BE2C (cell line): ENCODE measurements at regions not wholly inside any gene's neighbourhood (a gene's known extent, or its start where the extent isn't known, plus 50 kb on each side); places are given as distances from the start of the nearest gene placed in this dataset.

Experiments used
- DNase-seq: peaks from one replicate; pipeline ENCODE4 v3.0.0-alpha.2; 2020
- H3K27me3 ChIP-seq: fragments of 250-450 bp; sonication (Bioruptor Pico); 2 replicates; pipeline ENCODE4 v1.5.1; 2020; ENCODE audit warnings: mild to moderate bottlenecking
- H3K36me3 ChIP-seq: fragments of 250-450 bp; sonication (Bioruptor Pico); 2 replicates; pipeline ENCODE4 v1.5.1; 2020; ENCODE audit warnings: mild to moderate bottlenecking
- H3K4me1 ChIP-seq: fragments of 250-450 bp; sonication (Bioruptor Pico); 2 replicates; pipeline ENCODE4 v1.5.1; 2020
- H3K4me3 ChIP-seq: 2 replicates; pipeline ENCODE4 v1.5.1; 2011; ENCODE audit warnings: low read depth, low read length
- H3K9me3 ChIP-seq: fragments of 250-450 bp; sonication (Bioruptor Pico); 2 replicates; pipeline ENCODE4 v1.5.1; 2020
- TF ChIP-seq, protein P1 (sequence below): IDR thresholded peaks from 2 replicates; pipeline ENCODE4 v1.5.1; 2012; ENCODE audit warnings: mild to moderate bottlenecking, low read depth, low read length

DNA sequence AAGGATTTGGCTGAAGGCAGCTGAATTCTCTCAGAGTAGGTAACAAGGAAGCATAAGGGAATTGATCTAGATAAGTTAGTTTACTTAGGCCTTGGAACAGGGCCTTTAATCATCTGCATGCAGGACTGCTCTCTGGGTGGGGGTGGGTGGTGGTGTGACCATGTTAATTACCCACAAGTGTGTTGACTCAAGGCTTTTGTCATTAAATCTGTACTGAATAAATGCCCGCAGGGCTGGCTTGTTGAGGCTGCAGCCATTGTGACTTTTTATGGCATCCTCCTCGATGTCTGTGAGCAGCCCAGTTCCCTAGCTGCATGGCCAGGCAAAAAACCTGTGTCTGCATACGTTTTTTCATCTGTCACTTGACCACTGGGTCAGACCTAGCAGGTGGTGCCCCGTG, 63.5 kb upstream of the ASCC3 start:
- no peaks in the 10 kb centered on the region for H3K36me3 ChIP-seq
- DNase-seq = no peak
- TF ChIP-seq, protein P1, sequence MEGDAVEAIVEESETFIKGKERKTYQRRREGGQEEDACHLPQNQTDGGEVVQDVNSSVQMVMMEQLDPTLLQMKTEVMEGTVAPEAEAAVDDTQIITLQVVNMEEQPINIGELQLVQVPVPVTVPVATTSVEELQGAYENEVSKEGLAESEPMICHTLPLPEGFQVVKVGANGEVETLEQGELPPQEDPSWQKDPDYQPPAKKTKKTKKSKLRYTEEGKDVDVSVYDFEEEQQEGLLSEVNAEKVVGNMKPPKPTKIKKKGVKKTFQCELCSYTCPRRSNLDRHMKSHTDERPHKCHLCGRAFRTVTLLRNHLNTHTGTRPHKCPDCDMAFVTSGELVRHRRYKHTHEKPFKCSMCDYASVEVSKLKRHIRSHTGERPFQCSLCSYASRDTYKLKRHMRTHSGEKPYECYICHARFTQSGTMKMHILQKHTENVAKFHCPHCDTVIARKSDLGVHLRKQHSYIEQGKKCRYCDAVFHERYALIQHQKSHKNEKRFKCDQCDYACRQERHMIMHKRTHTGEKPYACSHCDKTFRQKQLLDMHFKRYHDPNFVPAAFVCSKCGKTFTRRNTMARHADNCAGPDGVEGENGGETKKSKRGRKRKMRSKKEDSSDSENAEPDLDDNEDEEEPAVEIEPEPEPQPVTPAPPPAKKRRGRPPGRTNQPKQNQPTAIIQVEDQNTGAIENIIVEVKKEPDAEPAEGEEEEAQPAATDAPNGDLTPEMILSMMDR = no peak

DNA sequence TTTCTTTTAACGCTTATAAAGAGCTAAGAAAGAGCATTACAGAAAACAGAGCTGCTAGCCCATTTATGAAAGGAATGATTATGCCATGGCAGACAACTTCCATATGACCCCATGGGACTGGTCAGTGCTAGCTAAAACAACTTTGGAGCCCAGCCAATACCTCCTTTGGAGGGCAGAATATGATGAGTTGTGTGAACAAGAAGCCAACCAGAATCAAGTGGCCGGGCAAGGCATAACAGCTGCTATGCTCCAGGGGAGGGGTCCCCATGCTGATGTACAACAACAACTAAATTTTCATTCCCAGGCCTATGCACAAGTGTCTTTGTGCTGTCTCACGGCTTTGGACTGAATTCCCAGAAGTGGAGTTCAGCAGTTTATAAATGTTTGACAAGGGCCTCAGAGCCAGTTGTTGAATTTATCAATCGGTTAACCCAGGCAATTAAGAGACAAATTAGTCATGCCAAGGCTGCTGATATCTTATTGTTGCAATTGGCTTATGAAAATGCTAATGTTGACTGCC, 65.0 kb upstream of the ASCC3 start:
- TF ChIP-seq, protein P1 = no peak
- Histone ChIP-seq H3K27me3 (no peaks in the 10 kb centered on the region), H3K9me3 (no peaks in the 10 kb centered on the region), H3K36me3 (no peaks in the 10 kb centered on the region), H3K4me3 (no peak overlapping the region), H3K4me1 (no peaks in the 10 kb centered on the region)
- DNase-seq = no peak

More for the DNA sequence above, 63.5 kb upstream of the ASCC3 start:
- H3K27me3 ChIP-seq = no peaks in the 10 kb centered on the region
- no peak overlapping the region for H3K4me3 ChIP-seq
- H3K9me3 ChIP-seq = no peaks in the 10 kb centered on the region
- H3K4me1 ChIP-seq = no peaks in the 10 kb centered on the region

DNA sequence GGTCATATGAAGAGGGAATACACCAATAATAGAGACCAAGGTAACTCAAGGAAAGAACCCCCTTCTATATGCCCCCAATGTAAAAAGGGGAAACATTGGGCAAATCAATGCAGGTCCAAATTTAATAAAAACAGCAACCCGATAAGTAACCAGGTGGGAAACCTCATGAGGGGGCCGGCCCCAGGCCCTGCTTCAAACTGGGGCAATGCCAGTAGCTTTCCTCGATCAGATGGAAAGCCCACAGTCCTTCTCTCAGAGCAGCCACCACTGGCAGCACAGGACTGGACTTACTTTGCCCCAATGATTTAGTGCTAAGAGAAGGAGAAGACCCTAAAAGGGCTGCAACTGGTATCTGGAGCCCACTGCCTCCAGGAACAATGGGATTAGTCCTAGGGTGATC, 65.6 kb upstream of the ASCC3 start:
- no peaks in the 10 kb centered on the region for H3K9me3 ChIP-seq
- H3K4me1 ChIP-seq = no peaks in the 10 kb centered on the region
- no peak for DNase-seq
- H3K27me3 ChIP-seq = no peaks in the 10 kb centered on the region
- no peak overlapping the region for H3K4me3 ChIP-seq
- TF ChIP-seq, protein P1 = no peak
- H3K36me3 ChIP-seq = no peaks in the 10 kb centered on the region

DNA sequence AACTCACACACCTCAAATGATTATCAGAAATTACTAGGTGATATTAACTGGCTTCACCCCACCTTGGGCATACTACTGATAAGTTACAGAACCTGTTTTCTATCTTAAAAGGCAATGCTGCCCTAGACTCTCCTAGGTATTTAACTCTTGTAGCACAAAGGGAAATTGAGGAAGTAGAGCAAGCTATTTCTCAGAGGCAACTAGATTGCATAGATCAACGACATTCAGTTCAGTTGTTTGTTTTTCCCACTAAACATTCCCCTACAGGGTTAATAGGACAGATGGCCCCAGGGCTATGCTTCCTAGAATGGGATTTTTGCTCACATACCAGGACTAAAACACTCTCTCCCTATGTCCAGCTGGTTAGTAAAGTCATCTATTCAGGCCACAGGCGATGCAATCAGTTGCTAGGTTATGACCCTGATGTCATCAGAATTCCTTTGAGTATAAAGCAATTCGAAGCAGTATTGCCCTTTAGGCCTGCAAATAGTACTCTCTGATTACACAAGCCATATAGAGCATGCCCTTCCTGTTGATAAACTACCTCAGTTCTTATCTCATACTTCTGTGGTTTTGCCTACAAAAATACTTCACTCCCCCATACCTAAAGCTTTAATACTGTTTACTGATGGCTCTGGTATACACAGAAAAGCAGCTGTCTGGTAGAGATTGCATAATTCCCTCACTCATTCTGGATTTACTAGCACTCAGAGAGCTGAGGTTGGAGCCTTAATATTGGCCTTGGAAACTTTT, 67.4 kb upstream of the ASCC3 start:
- Histone ChIP-seq H3K36me3 (no peaks in the 10 kb centered on the region), H3K27me3 (no peaks in the 10 kb centered on the region; the same call in 1 of the 2 replicates), H3K9me3 (no peaks in the 10 kb centered on the region), H3K4me1 (no peaks in the 10 kb centered on the region), H3K4me3 (no peak overlapping the region)
- TF ChIP-seq, protein P1 = no peak
- DNase-seq = no peak

DNA sequence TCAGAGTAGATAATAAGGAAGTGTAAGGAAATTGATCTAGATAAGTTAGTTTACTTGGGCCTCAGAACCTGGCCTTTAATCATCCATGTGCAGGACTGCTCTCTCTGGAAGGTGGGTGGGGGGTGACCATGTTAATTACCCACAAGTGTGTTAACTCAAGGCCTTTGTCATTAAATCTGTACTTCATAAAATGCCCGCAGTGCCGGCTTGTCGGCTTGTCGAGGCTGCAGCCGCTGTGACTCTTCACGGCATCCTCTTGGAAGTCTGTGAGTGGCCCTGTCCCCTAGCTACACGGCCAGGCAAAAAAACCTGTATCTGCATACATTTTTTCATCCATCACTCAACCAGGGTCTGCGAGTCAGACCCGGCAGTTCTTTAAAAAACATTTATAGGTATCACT, 70.9 kb upstream of the ASCC3 start:
- DNase-seq = no peak
- H3K4me1 ChIP-seq = no peaks in the 10 kb centered on the region
- no peaks in the 10 kb centered on the region for H3K36me3 ChIP-seq
- H3K9me3 ChIP-seq = no peaks in the 10 kb centered on the region
- no peaks in the 10 kb centered on the region; the same call in 1 of the 2 replicates for H3K27me3 ChIP-seq
- TF ChIP-seq, protein P1 = no peak
- H3K4me3 ChIP-seq = no peak overlapping the region

DNA sequence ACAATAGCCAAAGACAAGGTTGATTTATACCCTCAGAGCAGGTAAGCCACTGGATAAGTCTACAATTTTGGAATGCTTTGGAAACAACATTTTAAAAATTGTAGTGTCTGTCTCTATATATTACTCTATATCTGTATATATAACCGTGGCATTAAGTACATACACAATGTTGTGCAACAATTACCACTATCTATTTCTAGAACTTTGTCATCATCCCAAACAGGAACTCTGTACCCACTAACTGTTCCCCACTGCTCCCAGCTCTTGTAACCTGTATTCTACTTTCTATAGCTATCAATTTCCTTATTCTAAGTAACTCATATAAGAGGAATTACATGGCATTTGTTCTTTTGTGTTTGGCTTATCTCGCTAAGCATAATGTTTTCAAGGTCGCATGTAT, 78.2 kb upstream of the ASCC3 start:
- TF ChIP-seq, protein P1 = no peak
- Histone ChIP-seq H3K27me3 (no peaks in the 10 kb centered on the region), H3K4me3 (no peak overlapping the region), H3K9me3 (no peaks in the 10 kb centered on the region), H3K36me3 (no peaks in the 10 kb centered on the region), H3K4me1 (no peaks in the 10 kb centered on the region)
- DNase-seq = no peak
